M059J (cell line): ENCODE measurements at regions not wholly inside any gene's neighbourhood (a gene's known extent, or its start where the extent isn't known, plus 50 kb on each side); places are given as distances from the start of the nearest gene placed in this dataset.
A peak's percentile ranks its signal among the peaks of the same experiment; 100 is the strongest.

Experiments used
- DNase-seq: peaks from one replicate; pipeline ENCODE4 v3.0.0-alpha.2; 2012; ENCODE audit warnings: low read depth

GRCh38 chr21:16538936-16539440 is 809.2 kb downstream of the USP25 start:
- no peak for DNase-seq

- peak; percentile 65 for DNase-seq
Observed at GRCh38 chr21:16540966-16541727, 811.4 kb downstream of the USP25 start.

- DNase-seq: no peak
Observed at GRCh38 chr21:16550118-16550517, 820.3 kb downstream of the USP25 start.

- DNase-seq: peak; percentile 54
Observed at GRCh38 chr21:16550917-16551741, 821.3 kb downstream of the USP25 start.

GRCh38 chr21:16552880-16553279 is 823.1 kb downstream of the USP25 start:
- no peak for DNase-seq

GRCh38 chr21:16554503-16554902 is 824.7 kb downstream of the USP25 start:
- no peak for DNase-seq

- peak; percentile 61 for DNase-seq
Observed at GRCh38 chr21:16563116-16563515, 833.3 kb downstream of the USP25 start.

- peak; percentile 93 for DNase-seq
Observed at GRCh38 chr21:16563795-16564194, 834.0 kb downstream of the USP25 start.

GRCh38 chr21:16568244-16568643 is 838.5 kb downstream of the USP25 start:
- DNase-seq: no peak

- DNase-seq: no peak
Observed at GRCh38 chr21:16568661-16569060, 838.9 kb downstream of the USP25 start.

GRCh38 chr21:16569679-16570078 is 839.9 kb downstream of the USP25 start:
- peak; percentile 50 for DNase-seq

GRCh38 chr21:16570171-16570570 is 840.4 kb downstream of the USP25 start:
- DNase-seq: peak; percentile 42

GRCh38 chr21:16570856-16571255 is 841.1 kb downstream of the USP25 start:
- DNase-seq: peak; percentile 46

GRCh38 chr21:16571594-16571993 is 841.8 kb downstream of the USP25 start:
- no peak for DNase-seq

- peak; percentile 66 for DNase-seq
Observed at GRCh38 chr21:16572032-16572431, 842.2 kb downstream of the USP25 start.

- DNase-seq: peak; percentile 75
Observed at GRCh38 chr21:16573578-16573977, 843.8 kb downstream of the USP25 start.

- no peak for DNase-seq
Observed at GRCh38 chr21:16577975-16578374, 848.2 kb downstream of the USP25 start.

- DNase-seq: no peak
Observed at GRCh38 chr21:16578912-16579311, 849.1 kb downstream of the USP25 start.

GRCh38 chr21:16579538-16579937 is 849.8 kb downstream of the USP25 start:
- no peak for DNase-seq

GRCh38 chr21:16580661-16581060 is 850.9 kb downstream of the USP25 start:
- no peak for DNase-seq

- DNase-seq: peak; percentile 27
Observed at GRCh38 chr21:16583556-16583955, 853.8 kb downstream of the USP25 start.

- DNase-seq: no peak
Observed at GRCh38 chr21:16584756-16585155, 855.0 kb downstream of the USP25 start.

- no peak for DNase-seq
Observed at GRCh38 chr21:16585896-16586295, 856.1 kb downstream of the USP25 start.
